Thoracic aorta (tissue), 2 donors: ENCODE measurements at regions not wholly inside any gene's neighbourhood (a gene's known extent, or its start where the extent isn't known, plus 50 kb on each side); places are given as distances from the start of the nearest gene placed in this dataset.

Source experiments
- ATAC-seq: fragments of 150-250 bp; one replicate; pipeline ENCODE4 v1.8.0; 2017; ENCODE audit warnings: low read depth; ENCODE audit not compliant: insufficient number of reproducible peaks, low FRiP score
- DNase-seq: peaks from one replicate; pipeline ENCODE4 v3.0.0-alpha.2; 2020; ENCODE audit warnings: low spot score
- H3K27ac ChIP-seq, 2 donors: fragments of 200-600 bp; sonication (generic); 1 replicate in 1 of 2; 2 replicates in 1 of 2; pipeline ENCODE4 v1.5.1; 2016; ENCODE audit warnings: mild to moderate bottlenecking in 2 of 2, moderate library complexity in 2 of 2
- H3K27me3 ChIP-seq: fragments of 200-600 bp; sonication (generic); replicated peaks from 2 replicates; pipeline ENCODE4 v1.6.0; 2016; ENCODE audit warnings: mild to moderate bottlenecking; ENCODE audit not compliant: insufficient read depth
- H3K36me3 ChIP-seq: fragments of 200-600 bp; sonication (generic); one replicate; pipeline ENCODE4 v1.5.1; 2016
- H3K4me1 ChIP-seq, 2 donors: fragments of 200-600 bp; sonication (generic); 1 replicate in 1 of 2; 2 replicates in 1 of 2; pipeline versions ENCODE4 v1.5.1 to v1.6.0; 2016; ENCODE audit warnings: low read depth in 2 of 2, mild to moderate bottlenecking in 1 of 2; ENCODE audit not compliant: control insufficient read depth in 1 of 2
- H3K4me3 ChIP-seq: fragments of 200-600 bp; sonication (generic); 2 replicates; pipeline ENCODE4 v1.5.1; 2016; ENCODE audit warnings: mild to moderate bottlenecking
- H3K9me3 ChIP-seq: fragments of 200-600 bp; sonication (generic); 2 replicates; pipeline ENCODE4 v1.5.1; 2016
- TF ChIP-seq, protein P1 (sequence below): fragments of 200-600 bp; sonication (generic); IDR thresholded peaks from one replicate; pipeline ENCODE4 v1.5.1; 2019; ENCODE audit warnings: antibody characterized with exemption

DNA sequence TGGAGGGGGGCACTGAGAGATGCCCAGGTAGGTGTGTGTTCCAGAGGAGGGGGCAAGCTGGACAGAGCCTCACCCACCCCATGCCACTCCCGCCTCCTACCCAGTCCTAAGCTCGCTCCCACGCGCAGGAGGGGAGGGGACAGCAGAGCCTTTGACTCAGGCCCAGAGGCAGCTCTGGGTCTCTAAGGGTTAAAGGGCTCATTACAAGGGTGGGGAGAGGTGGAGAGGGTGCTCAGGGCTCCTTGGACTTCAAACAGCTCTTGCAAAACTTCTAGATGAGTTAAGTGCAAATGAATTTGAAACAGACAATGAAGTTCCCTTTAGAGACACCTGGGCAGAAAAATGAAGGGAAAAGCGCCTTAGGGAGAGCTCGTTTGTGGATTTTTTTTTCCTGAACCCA is 104.2 kb upstream of the CASZ1 start:
- Histone ChIP-seq H3K4me3 (no peak overlapping the region), H3K27ac (no peak overlapping the region), H3K36me3 (no peaks in the 10 kb centered on the region), H3K27me3 (no peaks in the 10 kb centered on the region), H3K9me3 (no peaks in the 10 kb centered on the region), H3K4me1 (peaks cover 0 to 7% of the 10 kb centered on the region in 2 donors)
- no peak for ATAC-seq
- no peak for DNase-seq
- TF ChIP-seq, protein P1, sequence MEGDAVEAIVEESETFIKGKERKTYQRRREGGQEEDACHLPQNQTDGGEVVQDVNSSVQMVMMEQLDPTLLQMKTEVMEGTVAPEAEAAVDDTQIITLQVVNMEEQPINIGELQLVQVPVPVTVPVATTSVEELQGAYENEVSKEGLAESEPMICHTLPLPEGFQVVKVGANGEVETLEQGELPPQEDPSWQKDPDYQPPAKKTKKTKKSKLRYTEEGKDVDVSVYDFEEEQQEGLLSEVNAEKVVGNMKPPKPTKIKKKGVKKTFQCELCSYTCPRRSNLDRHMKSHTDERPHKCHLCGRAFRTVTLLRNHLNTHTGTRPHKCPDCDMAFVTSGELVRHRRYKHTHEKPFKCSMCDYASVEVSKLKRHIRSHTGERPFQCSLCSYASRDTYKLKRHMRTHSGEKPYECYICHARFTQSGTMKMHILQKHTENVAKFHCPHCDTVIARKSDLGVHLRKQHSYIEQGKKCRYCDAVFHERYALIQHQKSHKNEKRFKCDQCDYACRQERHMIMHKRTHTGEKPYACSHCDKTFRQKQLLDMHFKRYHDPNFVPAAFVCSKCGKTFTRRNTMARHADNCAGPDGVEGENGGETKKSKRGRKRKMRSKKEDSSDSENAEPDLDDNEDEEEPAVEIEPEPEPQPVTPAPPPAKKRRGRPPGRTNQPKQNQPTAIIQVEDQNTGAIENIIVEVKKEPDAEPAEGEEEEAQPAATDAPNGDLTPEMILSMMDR = no peak

DNA sequence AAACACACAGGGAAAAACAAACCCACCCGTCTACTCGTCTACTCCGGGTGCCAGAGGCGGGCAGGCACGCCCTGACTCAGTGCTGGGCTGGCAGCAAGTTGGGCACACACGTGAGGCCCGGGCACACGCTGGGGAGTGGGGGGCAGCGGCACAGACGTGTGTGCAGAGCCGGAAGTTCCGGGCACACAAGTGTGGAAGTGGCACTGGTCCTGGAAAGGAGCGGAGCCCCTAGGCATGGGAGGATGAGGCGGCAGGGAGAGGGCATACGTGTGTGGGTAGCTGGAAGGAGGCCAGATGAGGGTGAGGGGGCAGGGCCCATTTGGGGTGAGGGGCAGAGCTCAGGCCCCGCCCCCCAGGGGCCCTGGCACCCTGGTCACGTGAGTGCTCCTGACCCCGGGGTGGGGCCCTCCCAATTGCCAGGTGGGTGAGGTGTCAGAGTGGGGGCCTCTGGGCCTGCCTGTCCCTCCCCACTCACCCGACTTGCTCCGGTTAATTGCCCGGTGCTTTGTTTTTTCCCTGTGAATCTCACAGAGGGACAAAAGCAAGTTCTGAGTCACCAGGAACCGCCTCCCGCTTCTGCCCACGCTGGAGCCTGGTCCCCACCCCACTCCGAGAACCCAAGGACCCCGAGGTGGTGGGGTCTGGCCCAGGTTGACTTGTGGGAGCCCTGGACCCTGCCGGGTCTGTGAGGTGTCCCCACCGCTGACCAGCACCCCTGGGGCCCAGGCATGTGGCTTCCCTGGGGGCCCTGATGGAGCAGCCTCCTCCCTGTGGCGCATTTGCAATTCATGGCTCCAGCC is 104.8 kb upstream of the CASZ1 start:
- Histone ChIP-seq H3K27ac (no peak overlapping the region), H3K4me3 (no peak overlapping the region), H3K36me3 (no peaks in the 10 kb centered on the region), H3K4me1 (peaks cover 0 to 7% of the 10 kb centered on the region in 2 donors), H3K27me3 (no peaks in the 10 kb centered on the region), H3K9me3 (no peaks in the 10 kb centered on the region)
- TF ChIP-seq, protein P1 = no peak
- DNase-seq (no peak), ATAC-seq (no peak)

DNA sequence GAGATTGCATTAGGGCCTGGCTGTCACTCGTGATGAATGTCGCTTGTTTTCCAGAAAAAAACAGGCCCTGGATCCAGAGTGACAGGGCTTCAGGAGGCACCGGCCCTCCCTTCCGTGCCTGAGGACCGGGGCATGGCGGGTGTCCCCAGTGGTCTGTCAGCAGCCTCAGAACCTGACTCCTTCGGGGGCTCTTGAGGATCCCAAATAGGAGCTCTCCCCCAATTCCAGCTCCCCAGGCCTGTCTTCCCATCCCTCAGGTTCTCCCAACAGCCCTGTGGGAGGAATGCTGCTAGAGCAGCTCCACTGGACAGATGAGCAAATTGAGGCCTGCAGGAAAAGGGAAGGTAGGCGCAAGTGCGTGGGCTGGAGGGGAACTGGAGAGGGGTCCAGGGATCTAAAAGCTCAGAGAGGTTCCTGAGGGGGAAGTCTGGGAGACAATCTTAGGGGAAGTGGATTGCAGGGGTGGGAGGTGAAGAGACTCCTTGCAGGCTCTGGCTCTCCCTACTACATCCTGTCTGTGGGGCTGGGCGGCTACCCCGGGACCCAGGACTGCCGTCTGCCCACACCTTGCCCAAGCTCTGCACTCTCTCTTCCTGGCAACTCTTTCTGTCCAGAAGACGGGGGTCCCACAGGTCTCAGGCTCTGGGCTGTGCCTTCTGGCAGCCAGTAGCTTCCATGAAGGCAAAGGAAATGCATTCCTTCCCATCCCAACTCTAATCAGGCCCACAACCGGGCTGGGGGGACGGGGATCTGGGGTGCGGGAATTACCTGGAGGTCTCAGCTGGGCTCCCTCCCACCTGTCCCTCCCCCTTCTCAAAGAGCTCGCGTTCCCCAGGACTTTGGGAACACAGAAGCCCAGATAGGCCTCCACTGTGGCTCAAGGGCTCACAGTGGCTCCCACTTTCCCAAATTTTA is 105.7 kb upstream of the CASZ1 start:
- Histone ChIP-seq H3K36me3 (no peaks in the 10 kb centered on the region), H3K9me3 (no peaks in the 10 kb centered on the region), H3K4me1 (peaks cover 0 to 7% of the 10 kb centered on the region in 2 donors), H3K27me3 (no peaks in the 10 kb centered on the region), H3K27ac (no peak overlapping the region), H3K4me3 (no peak overlapping the region)
- no peak for DNase-seq
- TF ChIP-seq, protein P1 = no peak
- ATAC-seq = no peak

DNA sequence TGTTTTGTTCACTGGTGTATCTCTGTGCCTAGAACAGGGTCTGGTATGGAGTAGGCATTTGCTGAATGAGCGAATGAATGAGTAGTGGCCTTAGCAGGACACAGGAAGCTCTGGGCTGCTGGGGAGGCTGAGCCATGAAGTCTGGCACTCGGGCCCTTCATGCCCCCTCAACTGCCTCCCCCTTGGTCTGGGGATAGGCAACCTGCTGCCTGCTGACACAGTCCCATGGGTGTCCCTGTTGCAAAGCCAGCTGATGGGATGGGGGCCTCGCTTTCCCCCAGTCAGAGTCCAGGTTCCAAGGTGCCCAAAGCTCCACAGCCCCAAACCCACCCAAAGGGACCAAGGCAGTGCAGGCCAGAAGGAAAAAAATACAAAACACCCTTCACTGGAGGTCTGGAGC is 107.0 kb upstream of the CASZ1 start:
- no peak overlapping the region for H3K27ac ChIP-seq
- H3K27me3 ChIP-seq = no peaks in the 10 kb centered on the region
- DNase-seq (no peak), ATAC-seq (no peak)
- no peaks in the 10 kb centered on the region for H3K36me3 ChIP-seq
- H3K9me3 ChIP-seq = no peaks in the 10 kb centered on the region
- peaks cover 0 to 7% of the 10 kb centered on the region in 2 donors for H3K4me1 ChIP-seq
- no peak overlapping the region for H3K4me3 ChIP-seq
- TF ChIP-seq, protein P1 = no peak

DNA sequence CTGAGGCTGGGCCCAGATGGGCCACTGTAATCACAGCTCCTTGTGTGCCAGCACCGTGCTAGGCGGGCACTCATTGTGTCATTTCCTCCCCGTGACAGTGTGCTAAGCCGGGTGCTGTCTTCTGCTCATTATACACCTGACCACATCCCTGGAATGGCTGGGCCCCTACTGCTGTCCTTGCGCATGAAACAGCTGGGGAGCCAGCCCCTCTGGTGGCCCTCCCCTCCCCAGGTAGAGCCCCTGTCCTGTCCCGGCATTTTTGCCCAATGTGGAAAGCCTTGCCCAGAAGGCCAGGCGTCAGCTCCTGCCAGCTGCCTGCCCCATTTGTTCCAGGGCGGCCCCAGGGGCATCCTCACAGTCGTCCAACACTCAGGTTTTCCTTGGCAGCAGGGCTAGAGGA is 107.4 kb upstream of the CASZ1 start:
- no peaks in the 10 kb centered on the region for H3K36me3 ChIP-seq
- no peaks in the 10 kb centered on the region for H3K9me3 ChIP-seq
- ATAC-seq (no peak), DNase-seq (no peak)
- no peak overlapping the region for H3K27ac ChIP-seq
- H3K4me1 ChIP-seq = peaks cover 0 to 7% of the 10 kb centered on the region in 2 donors
- H3K27me3 ChIP-seq = no peaks in the 10 kb centered on the region
- TF ChIP-seq, protein P1 = no peak
- no peak overlapping the region for H3K4me3 ChIP-seq
